ENCODE measurements at regions not wholly inside any gene's neighbourhood (a gene's known extent, or its start where the extent isn't known, plus 50 kb on each side); places are given as distances from the start of the nearest gene placed in this dataset.

DNA sequence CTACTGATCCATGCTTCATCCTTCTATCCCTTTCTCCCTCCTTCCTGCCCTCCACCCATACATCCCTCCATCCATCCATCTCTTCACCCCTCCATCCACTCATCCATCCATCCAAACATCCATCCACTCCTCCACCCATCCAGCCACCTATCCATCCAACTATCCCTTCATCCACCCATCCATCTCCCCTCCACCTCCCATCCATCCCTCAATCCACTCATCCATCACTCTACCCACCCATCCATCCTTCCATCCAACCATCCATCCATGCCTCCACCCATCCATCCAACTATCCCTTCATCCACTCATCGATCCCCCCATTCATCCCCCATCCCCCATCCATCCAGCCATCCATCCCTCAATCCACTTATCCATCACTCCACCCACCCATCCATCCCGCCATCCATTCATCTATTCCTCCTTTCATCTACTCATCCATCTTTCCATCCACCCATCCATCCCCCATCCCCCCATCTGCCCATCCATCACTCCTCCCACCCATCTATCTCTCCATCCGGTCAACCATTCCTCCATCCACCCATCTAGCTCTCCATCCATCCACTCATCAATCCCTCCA, 132.4 kb upstream of the IQSEC1 start:
- TF ChIP-seq, protein P1, sequence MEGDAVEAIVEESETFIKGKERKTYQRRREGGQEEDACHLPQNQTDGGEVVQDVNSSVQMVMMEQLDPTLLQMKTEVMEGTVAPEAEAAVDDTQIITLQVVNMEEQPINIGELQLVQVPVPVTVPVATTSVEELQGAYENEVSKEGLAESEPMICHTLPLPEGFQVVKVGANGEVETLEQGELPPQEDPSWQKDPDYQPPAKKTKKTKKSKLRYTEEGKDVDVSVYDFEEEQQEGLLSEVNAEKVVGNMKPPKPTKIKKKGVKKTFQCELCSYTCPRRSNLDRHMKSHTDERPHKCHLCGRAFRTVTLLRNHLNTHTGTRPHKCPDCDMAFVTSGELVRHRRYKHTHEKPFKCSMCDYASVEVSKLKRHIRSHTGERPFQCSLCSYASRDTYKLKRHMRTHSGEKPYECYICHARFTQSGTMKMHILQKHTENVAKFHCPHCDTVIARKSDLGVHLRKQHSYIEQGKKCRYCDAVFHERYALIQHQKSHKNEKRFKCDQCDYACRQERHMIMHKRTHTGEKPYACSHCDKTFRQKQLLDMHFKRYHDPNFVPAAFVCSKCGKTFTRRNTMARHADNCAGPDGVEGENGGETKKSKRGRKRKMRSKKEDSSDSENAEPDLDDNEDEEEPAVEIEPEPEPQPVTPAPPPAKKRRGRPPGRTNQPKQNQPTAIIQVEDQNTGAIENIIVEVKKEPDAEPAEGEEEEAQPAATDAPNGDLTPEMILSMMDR (IDR thresholded peaks at IDR 0.05) = no peak
- no peak for TF ChIP-seq EP300 (IDR thresholded peaks at IDR 0.05)
